ENCODE measurements at regions not wholly inside any gene's neighbourhood (a gene's known extent, or its start where the extent isn't known, plus 50 kb on each side); places are given as distances from the start of the nearest gene placed in this dataset.
A peak's percentile ranks its signal among the peaks of the same experiment; 100 is the strongest.

DNA sequence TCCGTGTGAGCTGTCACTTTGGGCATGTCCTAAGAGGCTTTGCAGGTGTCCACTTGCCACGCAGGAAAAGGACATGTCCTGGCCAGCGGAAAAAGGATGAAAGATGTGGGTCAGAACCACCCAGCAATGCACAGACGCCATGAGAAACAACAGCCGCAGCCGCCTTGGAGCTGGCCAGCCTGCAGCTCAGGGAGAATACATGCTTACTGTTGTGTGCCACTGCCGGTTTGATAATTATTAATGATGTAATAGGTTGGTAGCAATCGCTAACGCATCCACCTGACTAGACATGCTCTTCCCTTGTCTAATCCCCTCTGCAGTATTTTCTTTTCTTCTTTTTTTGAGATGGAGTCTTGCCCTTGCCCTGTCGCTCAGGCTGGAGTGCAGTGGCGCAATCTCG, 221.7 kb downstream of the HAUS1 start:
- DNase-seq = no peak

DNA sequence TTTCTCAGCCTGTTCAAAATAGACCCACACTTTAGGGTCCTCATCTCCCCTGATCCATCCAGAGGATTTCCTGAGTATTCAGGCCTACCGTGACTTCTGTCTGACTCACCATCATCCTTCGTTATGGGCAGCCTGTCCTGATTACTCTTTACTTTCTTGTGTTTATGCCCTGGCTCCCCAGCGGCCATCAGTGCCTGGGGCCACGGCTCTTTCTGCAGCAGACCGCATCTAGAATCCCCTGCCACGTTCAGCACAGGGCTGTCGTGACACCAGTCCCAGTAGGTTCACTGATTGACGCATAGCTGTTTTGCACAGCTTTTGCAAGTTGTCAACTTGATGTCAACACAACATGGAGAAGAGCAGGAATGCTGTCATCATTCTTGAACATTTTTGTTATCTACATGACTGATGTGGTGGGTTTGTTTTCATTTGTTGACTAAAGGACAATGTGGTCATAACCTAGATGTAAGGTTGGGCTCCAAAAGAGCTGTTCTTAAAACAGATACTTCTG, 225.6 kb downstream of the HAUS1 start:
- no peak for DNase-seq

DNA sequence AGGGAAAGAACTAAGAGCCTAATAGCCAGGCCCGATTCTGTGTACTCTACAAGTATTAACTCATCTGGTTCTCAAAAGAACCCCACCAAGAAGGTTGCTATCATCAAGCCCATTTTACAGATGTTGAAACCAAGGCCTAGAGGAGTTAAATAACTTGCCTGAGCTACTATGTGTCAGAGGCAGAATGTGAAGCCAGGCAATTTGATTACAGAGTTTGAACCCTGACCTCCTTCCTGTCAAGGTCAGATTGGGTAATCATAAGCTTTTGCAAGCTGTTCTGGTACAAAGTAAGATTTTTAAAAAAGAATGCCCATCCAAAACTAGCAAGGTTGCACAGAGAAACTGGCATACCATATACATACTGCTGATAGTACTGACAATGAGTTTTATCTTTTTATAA, 227.1 kb downstream of the HAUS1 start:
- no peak for DNase-seq

DNA sequence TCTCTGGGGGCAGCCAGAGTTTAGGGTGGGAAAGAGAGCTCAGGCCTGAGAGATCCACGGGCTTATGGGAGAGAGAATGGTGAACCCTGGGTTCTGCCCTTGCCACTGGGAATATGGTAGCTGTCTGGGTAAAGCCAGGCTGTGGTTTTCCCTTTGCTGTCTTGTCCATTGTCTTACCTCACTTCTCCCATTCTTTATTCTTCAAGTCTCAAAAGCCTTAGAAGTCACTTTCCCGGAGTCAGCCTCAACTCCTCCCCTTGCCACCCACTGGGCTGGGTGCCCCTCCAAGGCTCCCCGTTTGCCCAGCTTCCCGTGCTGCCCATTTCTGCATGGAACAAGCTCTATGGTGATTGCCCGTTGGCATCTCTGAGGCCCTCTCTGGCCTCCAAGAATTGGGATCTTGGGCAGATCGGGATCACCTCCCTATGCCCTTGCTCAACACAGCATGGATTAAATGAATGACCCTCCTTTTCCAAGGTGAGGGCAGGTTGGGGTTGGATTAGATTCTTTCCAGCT, 228.2 kb downstream of the HAUS1 start:
- DNase-seq = no peak

DNA sequence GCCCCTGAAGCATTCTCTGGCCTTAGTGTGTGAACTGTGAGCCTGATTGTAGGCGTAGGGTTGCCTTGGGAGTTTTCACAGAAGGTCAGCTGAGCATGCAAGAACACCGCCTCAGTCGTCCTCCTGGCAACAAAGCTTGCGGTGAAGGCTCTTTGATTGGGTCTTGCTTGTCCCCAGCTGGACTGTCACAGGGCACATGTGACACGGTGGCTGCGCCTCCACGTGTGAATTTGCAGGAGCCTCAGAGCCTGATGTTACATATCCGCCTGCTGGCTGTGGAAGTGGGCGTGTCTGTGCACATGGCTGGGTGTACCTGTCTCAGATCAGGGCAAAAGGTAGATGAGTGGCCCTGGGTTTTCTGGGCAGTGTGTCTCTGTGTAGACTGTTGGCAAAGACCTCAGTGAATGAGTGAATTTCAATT, 228.7 kb downstream of the HAUS1 start:
- DNase-seq = no peak

DNA sequence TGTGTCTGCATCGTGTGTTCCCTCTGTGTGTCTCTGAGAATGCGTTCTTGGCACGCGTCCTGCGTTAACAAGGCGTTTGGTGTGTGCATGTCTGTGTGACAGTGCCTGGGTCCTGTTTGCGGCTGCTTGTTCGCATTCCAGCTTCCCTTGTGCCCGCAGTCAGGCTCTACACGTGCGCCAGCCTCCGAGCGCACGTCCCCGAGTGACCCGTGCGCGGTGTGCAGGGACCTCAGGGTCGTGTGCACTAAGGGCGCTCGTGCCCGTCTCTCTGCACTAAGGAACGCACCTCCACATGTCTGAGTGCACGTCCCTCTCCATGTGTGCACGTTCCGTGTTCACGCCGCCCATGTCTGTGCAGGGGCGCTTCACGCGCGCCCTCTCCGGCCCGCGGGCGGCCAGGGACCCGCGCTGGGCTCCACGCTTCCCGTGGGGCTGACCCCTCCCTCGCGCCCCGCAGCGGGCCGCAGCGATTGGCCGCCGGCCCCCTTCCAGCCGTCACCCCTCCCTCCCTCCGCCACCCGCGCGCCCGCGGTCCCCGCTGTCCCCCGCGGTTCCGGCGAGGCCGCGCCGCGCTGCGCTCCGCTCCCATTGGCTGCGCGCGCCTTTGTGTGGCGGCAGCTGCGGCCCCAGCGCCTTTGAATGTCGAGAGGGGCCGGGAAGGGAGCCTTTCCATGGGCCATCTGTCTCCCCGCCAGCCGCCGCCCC, 229.4 kb downstream of the HAUS1 start:
- DNase-seq = no peak

DNA sequence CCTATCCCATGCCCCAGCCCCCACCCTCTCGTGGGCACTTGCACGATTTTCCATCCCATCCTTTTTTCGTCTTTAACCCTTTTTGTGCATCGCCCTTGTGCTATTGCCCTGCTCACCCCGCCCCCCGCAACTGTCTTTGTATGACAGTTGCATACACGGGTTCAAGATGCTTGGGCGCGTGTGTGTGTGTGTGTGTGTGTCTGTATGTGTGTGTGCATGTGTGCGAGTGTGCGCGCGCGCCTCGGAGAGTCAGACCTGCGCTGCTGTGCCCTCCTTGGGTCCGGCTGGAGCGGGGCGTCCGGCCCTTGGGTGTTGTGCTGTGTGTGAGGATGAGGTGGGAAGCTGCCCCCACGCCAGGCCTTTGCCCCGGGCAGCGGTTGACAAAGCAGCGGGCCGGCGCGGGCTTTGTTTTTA, 230.7 kb downstream of the HAUS1 start:
- no peak for DNase-seq

DNA sequence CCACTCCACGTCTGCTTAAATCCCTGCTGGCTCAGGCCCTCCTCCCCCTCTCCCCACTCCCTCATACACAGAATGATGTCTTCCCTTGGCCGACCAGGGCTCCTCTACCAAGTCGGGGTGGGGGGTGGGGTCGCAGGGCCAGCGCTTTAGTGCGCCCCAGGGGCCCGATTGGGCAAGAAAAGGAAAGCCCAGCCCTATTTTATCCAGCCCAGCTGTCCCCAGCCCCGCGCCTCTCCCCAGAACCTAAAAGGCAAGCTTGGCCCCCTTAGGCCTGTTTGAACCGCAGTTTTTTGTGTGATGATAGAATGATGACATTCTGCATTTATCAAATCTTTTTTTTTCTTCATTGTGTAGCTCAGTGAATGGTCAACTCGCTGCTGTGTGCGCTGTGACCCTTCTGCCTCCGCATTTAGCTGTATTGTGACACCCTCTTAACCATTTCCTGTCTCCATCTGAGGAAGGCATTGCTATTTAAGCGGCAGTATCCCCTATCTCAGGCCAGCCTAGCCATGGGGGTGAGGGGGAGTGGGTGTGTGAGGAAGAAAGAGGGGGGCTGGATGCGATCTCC, 231.4 kb downstream of the HAUS1 start:
- no peak for DNase-seq

DNA sequence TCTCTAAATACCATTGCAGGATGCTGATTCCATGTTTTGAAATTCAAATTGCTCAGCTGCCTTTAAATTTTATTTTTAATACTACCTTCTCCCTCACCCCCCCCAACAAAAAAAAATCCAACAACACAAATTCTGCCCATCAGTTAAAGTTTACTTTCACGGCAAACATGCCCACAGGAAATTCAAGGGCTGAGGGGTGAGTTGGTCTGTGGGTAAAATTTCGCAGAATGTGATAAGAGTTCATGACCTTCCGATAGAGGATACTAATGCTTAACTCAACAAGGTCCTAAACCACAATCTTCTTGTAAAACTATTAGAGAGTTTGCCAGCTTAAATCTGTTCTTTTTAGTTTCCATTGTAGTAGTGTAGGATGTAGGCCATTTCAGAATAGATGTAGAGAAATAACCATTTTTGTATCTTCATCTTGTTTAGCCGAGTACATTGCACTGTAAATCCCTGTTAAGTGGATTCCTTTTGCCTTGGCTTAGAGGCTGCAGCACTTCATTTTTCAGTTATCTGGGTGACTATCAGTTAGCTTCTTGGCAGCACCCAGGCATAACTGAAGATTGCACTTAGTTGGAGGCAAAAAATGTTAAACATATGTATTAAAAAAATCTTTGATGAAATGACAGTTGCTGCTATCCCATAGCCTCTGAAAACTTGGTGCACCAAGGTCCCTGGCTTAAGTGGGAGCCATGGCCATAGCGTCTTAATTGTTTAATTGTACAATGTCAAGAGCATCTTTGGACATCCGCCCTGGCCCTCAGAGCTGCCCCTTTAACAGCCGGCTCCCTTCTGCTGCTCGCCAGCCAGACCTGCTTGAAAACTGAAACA, 232.3 kb downstream of the HAUS1 start:
- no peak for DNase-seq

DNA sequence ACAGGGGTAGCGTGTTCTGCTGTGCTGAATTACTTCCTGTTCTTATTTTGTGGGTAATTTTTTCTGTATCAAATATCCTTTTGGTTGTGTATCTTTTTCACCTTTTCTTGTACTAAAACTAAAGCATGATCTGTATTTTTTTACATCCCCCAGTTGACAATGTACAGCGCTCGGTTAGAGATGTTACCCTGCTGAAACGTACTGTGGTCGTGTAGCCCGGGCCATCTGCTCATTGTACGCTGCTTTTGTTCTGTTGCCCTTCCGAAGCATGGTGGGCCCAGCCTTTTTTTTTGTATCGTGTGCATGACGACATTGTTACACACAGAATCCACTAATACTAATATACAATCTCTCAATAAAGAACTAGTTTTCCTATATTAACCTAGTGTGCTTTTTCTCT, 233.1 kb downstream of the HAUS1 start:
- no peak for DNase-seq

DNA sequence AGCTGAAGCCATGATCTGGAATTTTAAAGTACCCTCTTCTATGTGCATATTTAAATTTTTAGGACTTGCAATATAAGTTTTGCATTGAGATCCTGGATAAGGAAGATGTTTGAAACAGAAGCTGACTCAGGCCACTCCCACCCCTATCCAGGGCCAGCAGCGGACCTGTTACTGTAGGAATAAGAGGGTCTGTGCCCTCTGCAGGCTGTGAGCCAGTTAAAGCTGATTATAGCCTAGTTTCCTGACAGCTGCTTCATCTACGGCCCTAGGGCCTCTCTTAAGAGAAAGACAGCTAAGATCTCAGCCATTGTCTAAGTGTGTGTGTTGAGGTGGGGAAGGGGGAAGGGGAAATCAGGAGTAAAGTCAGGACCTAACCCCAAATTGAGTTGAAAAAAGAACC, 234.0 kb downstream of the HAUS1 start:
- DNase-seq = no peak

DNA sequence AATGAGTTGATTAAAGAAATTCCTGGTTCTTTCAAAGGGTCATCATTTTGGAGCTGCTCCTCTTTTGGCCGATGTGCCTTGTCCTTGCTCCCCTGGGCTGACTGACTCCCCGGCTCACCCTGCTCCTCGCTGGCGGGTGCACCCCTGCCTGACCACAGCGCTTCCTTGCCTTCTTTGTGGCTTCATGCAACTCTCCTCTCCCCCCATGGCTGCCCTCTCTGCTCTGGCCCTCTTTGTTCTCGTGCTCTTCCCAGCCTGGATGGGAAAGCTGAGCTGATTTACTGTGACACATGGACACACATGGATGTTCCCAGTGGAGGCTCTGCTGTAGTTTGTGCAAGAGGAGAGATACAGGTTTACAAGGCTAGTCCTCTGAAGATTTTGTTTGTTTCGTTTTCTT, 234.6 kb downstream of the HAUS1 start:
- DNase-seq = no peak

DNA sequence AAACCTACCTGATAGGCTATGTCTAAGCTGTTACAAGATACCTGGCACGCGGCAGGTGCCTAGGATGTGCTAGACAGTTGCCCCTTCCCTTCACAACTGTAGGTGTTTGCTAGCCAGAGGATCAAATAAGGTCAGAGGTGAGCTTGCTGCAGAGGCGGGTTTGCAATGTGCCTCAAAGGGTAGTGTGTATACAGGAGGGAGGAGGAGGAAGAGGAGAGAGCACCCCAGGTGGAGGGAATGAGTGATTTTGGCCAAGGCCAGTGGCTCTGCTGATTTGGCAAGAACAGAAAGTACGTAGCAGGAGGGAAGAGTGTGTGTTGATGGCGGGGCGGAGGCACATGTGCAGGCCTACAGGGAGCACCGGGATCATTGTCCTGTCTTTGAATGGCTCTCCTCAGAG, 236.5 kb downstream of the HAUS1 start:
- no peak for DNase-seq

DNA sequence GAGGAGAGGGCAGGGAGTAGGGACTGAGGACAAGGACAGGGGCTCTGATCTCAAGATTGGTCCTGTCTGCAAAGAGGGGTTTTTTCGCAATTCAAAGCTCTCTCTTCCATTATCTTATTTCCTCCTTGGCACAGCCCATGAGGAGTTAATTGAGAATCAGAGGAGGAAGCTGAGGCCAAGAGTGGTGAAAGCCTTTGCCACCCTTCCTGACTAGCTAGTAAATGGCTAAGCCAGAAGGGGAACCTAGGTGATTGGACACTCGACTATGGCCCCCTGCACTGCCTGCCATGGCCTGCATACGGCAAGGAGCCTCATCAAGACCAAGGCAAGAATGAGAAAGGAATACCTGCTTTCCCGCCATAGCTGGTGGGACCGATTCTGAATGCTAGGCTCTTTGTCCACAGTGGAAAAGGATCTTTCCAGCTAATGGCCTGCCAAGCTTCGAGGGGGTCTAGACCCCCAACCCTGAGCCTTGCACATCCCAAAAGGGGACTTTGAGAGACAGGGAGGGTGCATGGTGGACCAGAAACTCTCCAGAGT, 237.9 kb downstream of the HAUS1 start:
- DNase-seq = no peak

DNA sequence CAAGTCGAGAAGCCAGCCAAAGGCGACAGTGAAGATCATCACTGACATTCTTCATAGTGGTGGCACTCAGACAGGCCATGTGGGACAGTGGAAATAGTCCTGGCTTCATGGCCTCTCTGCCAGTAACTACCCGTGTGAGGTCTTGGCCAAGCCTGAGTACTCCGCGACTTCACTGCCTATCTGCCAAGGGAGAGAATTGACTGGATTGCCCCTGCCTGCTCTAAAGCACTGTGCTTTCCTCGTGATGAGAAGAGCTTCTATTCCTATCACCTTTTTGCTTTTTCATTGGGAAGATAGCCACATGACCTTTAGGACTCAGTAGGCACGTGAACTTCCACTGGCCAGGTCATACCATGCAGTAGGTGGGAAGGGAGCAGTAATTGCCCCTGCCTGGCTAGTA, 239.3 kb downstream of the HAUS1 start:
- DNase-seq = no peak

DNA sequence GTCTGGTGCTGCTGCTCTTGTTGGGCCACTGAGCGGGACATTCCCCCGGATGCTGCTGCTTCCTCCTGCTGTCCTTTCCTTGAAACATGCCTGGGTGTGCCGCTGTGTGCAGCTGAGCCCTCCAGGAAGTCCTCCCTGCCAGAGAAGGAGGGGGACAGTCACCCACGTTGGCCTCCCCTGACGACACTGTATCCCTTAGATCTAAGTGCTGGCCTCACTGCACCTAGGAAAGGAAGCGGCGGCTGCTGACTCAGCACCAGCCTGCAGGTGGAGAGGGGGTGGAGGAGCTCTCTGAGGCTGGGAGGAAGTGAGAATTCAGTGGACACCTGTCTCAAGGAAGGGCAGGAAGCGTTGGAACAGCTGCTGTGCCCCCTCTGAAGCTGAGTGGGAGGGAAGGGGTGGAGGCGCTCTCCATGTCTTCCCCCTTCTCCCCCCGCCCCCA, 239.8 kb downstream of the HAUS1 start:
- peak; percentile 73 for DNase-seq

DNA sequence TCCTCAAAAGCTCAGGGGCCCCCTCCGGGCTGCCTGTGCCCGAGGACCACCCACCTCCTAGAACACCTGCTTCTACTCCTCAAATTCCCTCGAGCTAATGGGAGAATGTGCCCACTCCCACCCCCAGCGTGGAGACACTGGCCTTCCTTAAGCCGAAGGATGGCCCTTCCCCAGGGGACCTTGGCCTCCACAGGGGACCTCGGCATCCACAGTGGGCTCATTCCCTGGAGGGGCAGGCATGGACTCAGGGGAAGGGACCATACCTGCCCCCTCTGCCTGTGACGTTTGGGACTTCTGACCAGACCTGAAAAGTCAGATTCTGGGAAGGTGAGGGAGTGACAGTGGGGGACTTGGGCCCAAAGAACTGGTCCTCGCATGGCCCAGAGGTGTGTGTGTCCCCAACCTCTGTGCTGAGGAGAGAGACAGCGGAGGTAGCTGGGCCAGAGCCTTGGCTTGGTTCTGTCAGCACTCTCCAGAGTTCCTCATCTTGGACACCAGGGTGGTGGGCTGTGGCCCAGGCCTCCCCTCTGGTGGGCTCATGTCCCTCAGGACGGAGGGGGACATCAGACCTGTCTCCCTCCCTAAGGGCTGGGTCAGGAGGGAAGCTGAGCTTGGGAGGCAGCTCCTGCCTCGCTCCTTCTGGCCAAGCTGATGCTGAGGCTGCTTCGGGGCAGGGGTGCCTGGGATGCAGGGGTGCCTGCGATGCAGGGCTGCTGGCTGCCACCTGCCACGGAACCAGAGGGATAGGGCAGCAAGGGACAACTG, 240.4 kb downstream of the HAUS1 start:
- no peak for DNase-seq

DNA sequence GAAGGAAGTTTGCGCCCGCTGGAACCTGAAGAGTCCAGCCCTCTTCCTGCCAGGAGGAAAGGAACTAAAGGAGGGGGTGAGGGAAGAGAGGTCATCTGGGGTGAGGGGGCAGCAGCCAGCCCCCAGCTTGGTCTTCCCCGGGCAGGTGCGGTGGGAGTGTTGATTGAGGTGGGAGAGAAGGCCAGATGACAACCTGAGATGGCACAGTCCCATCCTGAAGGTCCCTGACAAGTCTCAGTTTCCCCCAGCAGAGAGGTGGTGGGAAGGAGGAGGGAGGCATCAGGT, 240.9 kb downstream of the HAUS1 start:
- no peak for DNase-seq

DNA sequence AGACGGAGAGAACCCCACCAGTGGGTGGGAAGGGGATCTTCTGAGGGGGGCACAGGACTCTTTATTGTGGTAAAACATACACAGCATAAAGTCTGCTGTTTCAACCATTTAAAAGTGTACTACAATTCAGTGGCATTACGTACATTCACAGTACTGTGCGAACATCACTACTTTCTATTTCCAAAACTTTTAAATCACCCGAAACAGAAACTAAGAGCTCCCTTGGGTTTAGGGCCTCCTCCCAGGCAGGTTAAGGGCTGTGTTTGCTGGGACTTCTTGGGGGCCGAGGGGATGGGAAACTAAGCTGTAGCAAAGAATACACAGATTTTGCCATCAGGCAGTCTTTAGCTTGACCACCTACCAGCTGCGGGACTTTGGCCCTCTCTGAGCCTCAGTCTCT, 242.0 kb downstream of the HAUS1 start:
- no peak for DNase-seq

DNA sequence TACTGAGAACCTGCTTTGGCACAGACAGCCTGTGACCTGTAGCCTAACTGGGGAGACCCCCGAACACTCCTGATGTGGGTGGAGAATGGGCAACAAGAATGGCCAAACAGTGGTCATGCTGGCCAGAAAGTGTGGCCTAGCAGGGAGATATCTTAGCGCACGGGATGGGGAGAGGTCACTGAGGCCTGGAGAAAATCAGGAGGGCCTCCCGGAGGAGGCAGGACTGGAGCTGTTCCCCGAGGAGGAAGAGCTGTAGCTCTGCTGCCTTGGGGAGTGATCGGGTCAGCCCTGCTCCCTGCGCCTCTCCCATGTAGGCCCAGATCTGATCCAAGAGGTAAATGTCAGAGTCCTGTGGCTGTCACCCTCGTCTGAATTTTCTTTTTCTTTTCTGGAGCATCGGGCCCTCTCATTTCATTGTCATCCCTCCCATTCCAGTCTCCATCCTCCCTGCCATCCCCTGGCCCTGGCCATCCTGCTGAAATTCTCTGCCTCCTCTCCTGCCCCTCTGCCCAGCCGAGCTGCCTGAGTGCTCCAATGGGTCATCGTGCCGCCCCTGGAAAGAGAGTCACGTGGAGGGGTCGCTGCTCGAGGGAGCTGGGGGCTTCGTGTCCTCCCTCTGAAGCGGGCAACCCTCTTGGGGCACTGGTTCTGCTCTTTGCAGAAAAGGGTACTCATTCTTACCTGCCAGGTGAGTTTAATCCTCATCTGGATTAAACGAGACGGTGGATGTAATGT, 242.9 kb downstream of the HAUS1 start:
- DNase-seq = no peak

DNA sequence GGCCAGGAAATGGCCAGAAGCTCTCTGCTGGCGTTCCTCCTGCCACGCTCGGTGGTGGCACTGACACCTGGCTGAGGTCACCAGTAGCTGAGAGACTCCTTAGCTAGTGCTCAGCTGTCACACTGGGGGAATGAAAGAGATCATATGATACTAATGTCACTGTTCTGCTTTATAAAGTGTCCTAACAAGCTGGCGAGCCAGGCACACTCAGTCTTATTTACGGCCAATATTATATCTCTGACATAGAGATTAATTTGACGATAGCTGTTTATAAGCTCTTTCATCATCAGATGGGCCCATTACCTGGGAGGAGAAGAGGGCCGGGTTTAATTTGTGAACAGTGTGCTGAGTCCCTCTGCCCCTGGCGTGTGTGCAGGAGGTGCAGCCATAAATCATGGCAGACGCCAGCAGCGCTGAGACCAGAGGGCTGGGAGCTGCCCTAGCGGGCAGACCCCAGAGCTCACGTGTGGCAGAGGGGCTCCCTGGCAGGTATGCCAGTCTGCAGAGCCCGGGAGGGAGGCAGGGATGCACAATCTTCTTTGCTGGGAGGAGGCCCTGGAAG, 246.5 kb downstream of the HAUS1 start:
- no peak for DNase-seq

Measured in CD4-positive, alpha-beta T cell treated with Interleukin-15 for 1 hour (primary cell).